H1 (cell line): ENCODE measurements at regions not wholly inside any gene's neighbourhood (a gene's known extent, or its start where the extent isn't known, plus 50 kb on each side); places are given as distances from the start of the nearest gene placed in this dataset.

ENCODE experiments used
- CTCF ChIA-PET: fragments of 300-600 bp; sonication (Branson Sonifier 250); formaldehyde crosslinking; loops from one replicate; lab custom pipeline; 2021; ENCODE audit not compliant: partially characterized antibody; lab: Charles Lee
- POLR2A ChIA-PET: fragments of 300-600 bp; sonication (Branson Sonifier 250); formaldehyde crosslinking; loops from one replicate; lab custom pipeline; 2021; ENCODE audit warnings: inconsistent platforms; ENCODE audit not compliant: partially characterized antibody; lab: Charles Lee
- DNase-seq, 2 experiments: peaks; one replicate each; pipeline versions ENCODE4 v3.0.0 to v3.0.0-alpha.2; 2010 to 2022; ENCODE audit warnings: low spot score in 2 of 2, low read depth in 1 of 2, mixed read lengths in 1 of 2
- FAIRE-seq: peaks from 2 replicates; lab custom pipeline; 2011; peaks lifted over from hg19 to GRCh38; lab: Jason Lieb, UNC
- H2AFZ ChIP-seq: 2 replicates; pipeline ENCODE4 v1.8.1; 2012; ENCODE audit warnings: low read length, inconsistent platforms
- H2AK5ac ChIP-seq: 2 replicates; pipeline ENCODE4 v1.6.1; 2013; ENCODE audit warnings: low read depth, low read length
- H2BK120ac ChIP-seq: replicated peaks from 2 replicates; pipeline ENCODE3; 2013; ENCODE audit warnings: low read depth, low read length, inconsistent platforms
- H2BK12ac ChIP-seq: 2 replicates; pipeline ENCODE4 v1.6.1; 2013; ENCODE audit warnings: low read depth, low read length
- H2BK15ac ChIP-seq: 2 replicates; pipeline ENCODE4 v1.6.1; 2013; ENCODE audit warnings: low read length
- H2BK20ac ChIP-seq: 2 replicates; pipeline ENCODE4 v1.6.1; 2013; ENCODE audit warnings: low read length
- H2BK5ac ChIP-seq: 2 replicates; pipeline ENCODE4 v1.6.1; 2013; ENCODE audit warnings: low read depth, low read length
- H3K14ac ChIP-seq: 2 replicates; pipeline ENCODE4 v1.6.1; 2013; ENCODE audit warnings: inconsistent platforms; ENCODE audit not compliant: insufficient read length
- H3K18ac ChIP-seq: 2 replicates; pipeline ENCODE4 v1.6.1; 2013; ENCODE audit warnings: low read length; ENCODE audit errors: extremely low read depth
- H3K23ac ChIP-seq: 2 replicates; pipeline ENCODE4 v1.6.1; 2013; ENCODE audit warnings: inconsistent platforms; ENCODE audit not compliant: insufficient read length
- H3K23me2 ChIP-seq: 2 replicates; pipeline ENCODE4 v1.6.1; 2013; ENCODE audit warnings: low read depth, low read length
- H3K27ac ChIP-seq: 2 replicates; pipeline ENCODE4 v1.6.1; 2011; ENCODE audit warnings: low read depth, low read length, inconsistent platforms
- H3K27me3 ChIP-seq, 4 experiments: replicated peaks in 1 of 4; 1 replicate in 1 of 4; 2 replicates in 3 of 4; pipeline versions ENCODE4 v1.6.1 to v1.8.1; 2011 to 2013; ENCODE audit warnings: low read length in 3 of 4, mild to moderate bottlenecking in 3 of 4, inconsistent platforms in 2 of 4, mixed read lengths in 2 of 4, moderate library complexity in 1 of 4; ENCODE audit not compliant: control insufficient read depth in 3 of 4, insufficient read depth in 3 of 4; ENCODE audit errors: extremely low read depth in 1 of 4
- H3K36me3 ChIP-seq, 4 experiments: 2 replicates each; pipeline versions ENCODE4 v1.6.1 to v1.8.1; 2011 to 2013; ENCODE audit warnings: mild to moderate bottlenecking in 4 of 4, low read length in 3 of 4, moderate library complexity in 2 of 4, control low read depth in 1 of 4, inconsistent platforms in 1 of 4; ENCODE audit not compliant: insufficient read depth in 4 of 4, control insufficient read depth in 2 of 4
- H3K4ac ChIP-seq: replicated peaks from 2 replicates; pipeline ENCODE3; 2013; ENCODE audit warnings: low read length, low read depth, mixed read lengths, inconsistent platforms; ENCODE audit not compliant: insufficient read length
- H3K4me1 ChIP-seq, 4 experiments: replicated peaks in 1 of 4; 1 replicate in 1 of 4; 2 replicates in 3 of 4; pipeline versions ENCODE4 v1.6.1 to v1.8.1; 2011 to 2013; ENCODE audit warnings: low read length in 3 of 4, inconsistent platforms in 2 of 4, mixed read lengths in 1 of 4; ENCODE audit not compliant: insufficient read depth in 4 of 4, control insufficient read depth in 3 of 4
- H3K4me2 ChIP-seq, 2 experiments: 2 replicates each; pipeline versions ENCODE4 v1.6.1 to v1.8.1; 2011 to 2013; ENCODE audit warnings: low read depth in 2 of 2, low read length in 2 of 2, control low read depth in 1 of 2, inconsistent platforms in 1 of 2, mild to moderate bottlenecking in 1 of 2; ENCODE audit not compliant: insufficient read depth in 1 of 2
- H3K4me3 ChIP-seq, 4 experiments: fragments of 200-600, 300-600 bp in 1 of 4; sonication (generic), shearing (Covaris generic), sonication (Bioruptor Twin) in 1 of 4; 2 replicates each; pipeline versions ENCODE4 v1.5.1 to v1.8.1; 2011 to 2016; ENCODE audit warnings: low read length in 4 of 4, low read depth in 3 of 4, control low read depth in 2 of 4, inconsistent platforms in 2 of 4, mild to moderate bottlenecking in 2 of 4, mixed read lengths in 1 of 4, moderate library complexity in 1 of 4; ENCODE audit not compliant: insufficient read depth in 2 of 4; ENCODE audit errors: extremely low read depth in 1 of 4
- H3K56ac ChIP-seq: replicated peaks from 2 replicates; pipeline ENCODE3; 2013; ENCODE audit warnings: low read depth, mild to moderate bottlenecking, mixed read lengths, low read length, inconsistent platforms; ENCODE audit not compliant: insufficient read length
- H3K79me1 ChIP-seq: 2 replicates; pipeline ENCODE4 v1.6.1; 2013; ENCODE audit warnings: low read depth, low read length, control low read depth
- H3K79me2 ChIP-seq, 2 experiments: 2 replicates each; pipeline versions ENCODE4 v1.6.1 to v1.8.1; 2012 to 2013; ENCODE audit warnings: low read length in 2 of 2, mild to moderate bottlenecking in 2 of 2, inconsistent platforms in 1 of 2; ENCODE audit not compliant: insufficient read depth in 2 of 2, control insufficient read depth in 1 of 2
- H3K9ac ChIP-seq, 4 experiments: replicated peaks in 1 of 4; 1 replicate in 1 of 4; 2 replicates in 3 of 4; pipeline versions ENCODE4 v1.6.1 to v1.8.1; 2011 to 2013; ENCODE audit warnings: low read depth in 3 of 4, low read length in 3 of 4, control low read depth in 2 of 4, mild to moderate bottlenecking in 2 of 4, moderate library complexity in 2 of 4, inconsistent platforms in 1 of 4; ENCODE audit errors: extremely low read depth in 1 of 4
- H3K9me3 ChIP-seq, 2 experiments: 2 replicates each; pipeline versions ENCODE4 v1.6.1 to v1.8.1; 2012 to 2013; ENCODE audit warnings: mild to moderate bottlenecking in 2 of 2, moderate library complexity in 2 of 2, control low read depth in 1 of 2, inconsistent platforms in 1 of 2, low read depth in 1 of 2, low read length in 1 of 2, mixed read lengths in 1 of 2; ENCODE audit not compliant: insufficient read depth in 2 of 2
- H4K20me1 ChIP-seq, 2 experiments: replicated peaks in 1 of 2; 2 replicates each; pipeline versions ENCODE3 to v1.8.1; 2011 to 2013; ENCODE audit warnings: inconsistent platforms in 2 of 2, low read length in 2 of 2, mild to moderate bottlenecking in 1 of 2; ENCODE audit not compliant: insufficient read depth in 2 of 2, control insufficient read depth in 1 of 2
- H4K5ac ChIP-seq: 2 replicates; pipeline ENCODE4 v1.6.1; 2013; ENCODE audit warnings: low read length, low read depth, mixed read lengths, inconsistent platforms; ENCODE audit not compliant: insufficient read length
- H4K8ac ChIP-seq: 2 replicates; pipeline ENCODE4 v1.8.0; 2013; ENCODE audit warnings: mild to moderate bottlenecking, moderate library complexity, low read length, inconsistent platforms; ENCODE audit not compliant: insufficient read depth; ENCODE audit errors: extremely low read depth
- H4K91ac ChIP-seq: replicated peaks from 2 replicates; pipeline ENCODE3; 2013; ENCODE audit warnings: low read length, mixed read lengths, inconsistent platforms; ENCODE audit not compliant: insufficient read length
- CHD2 ChIP-seq: IDR thresholded peaks from 2 replicates; pipeline ENCODE4 v1.6.1; 2012; ENCODE audit warnings: low read length, improper control_type of control experiment
- CTBP2 ChIP-seq: IDR thresholded peaks from 2 replicates; pipeline ENCODE4 v1.7.0; 2011; ENCODE audit warnings: borderline replicate concordance, mild to moderate bottlenecking, moderate library complexity, mixed read lengths, low read length; ENCODE audit not compliant: insufficient read depth, insufficient read length
- MAFK ChIP-seq: IDR thresholded peaks from 2 replicates; pipeline ENCODE4 v1.6.1; 2012; ENCODE audit warnings: low read depth, mild to moderate bottlenecking, improper control_type of control experiment, low read length
- YY1 ChIP-seq: IDR thresholded peaks from 2 replicates; pipeline ENCODE4 v1.6.1; 2011; ENCODE audit warnings: low read depth, mild to moderate bottlenecking, low read length
- WGBS, 2 experiments: shearing (Covaris generic) in 1 of 2; methylation state at CpG; one replicate each; pipeline versions ENCODE4 v1.1.6 to v1.1.7; 2013 to 2015; ENCODE audit warnings: low lambda C conversion rate in 2 of 2, mixed read lengths in 2 of 2, inconsistent platforms in 1 of 2, low coverage in 1 of 2, missing lambda C conversion rate in 1 of 2; ENCODE audit not compliant: insufficient replicate concordance in 2 of 2, insufficient coverage in 1 of 2, insufficient read length in 1 of 2; ENCODE audit errors: extremely low coverage in 1 of 2, missing lambda C conversion rate in 1 of 2; 5-methylcytosine and 5-hydroxymethylcytosine counted together
- TF ChIP-seq, protein P1 (sequence below): IDR thresholded peaks from 2 replicates; pipeline ENCODE4 v1.6.1; 2011; ENCODE audit warnings: low read length, improper control_type of control experiment

DNA sequence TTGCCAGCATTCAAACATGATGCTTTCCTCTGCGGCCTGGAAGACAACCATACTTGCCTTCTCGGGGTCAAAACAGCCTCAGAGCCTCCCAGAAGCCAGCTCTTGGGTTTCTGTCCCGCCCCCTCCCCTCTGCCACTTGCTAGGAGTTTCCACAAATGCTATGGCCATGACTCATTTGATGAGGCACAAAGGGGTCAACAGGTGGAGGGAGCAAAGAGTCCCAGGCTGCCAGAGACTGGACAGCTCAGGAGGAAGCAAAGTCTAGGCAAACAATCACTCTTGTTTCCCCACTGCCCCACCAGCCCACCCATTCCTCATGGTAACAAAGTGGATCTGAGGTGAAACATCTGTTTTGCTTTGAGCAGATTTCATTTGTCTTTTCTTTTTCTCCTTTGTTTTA lies 551.1 kb downstream of the TNS1 start:
- DNase-seq (no peak), FAIRE-seq (no peak)
- H3K4ac ChIP-seq, result no peak overlapping the region
- H2BK20ac ChIP-seq, result no peak overlapping the region
- no peaks in the 10 kb centered on the region for H3K36me3 ChIP-seq
- H2BK120ac ChIP-seq, result no peak overlapping the region
- TF ChIP-seq, protein P1, sequence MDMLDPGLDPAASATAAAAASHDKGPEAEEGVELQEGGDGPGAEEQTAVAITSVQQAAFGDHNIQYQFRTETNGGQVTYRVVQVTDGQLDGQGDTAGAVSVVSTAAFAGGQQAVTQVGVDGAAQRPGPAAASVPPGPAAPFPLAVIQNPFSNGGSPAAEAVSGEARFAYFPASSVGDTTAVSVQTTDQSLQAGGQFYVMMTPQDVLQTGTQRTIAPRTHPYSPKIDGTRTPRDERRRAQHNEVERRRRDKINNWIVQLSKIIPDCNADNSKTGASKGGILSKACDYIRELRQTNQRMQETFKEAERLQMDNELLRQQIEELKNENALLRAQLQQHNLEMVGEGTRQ, result no peak
- no peak for TF ChIP-seq MAFK
- TF ChIP-seq CTBP2, result no peak
- no peak for TF ChIP-seq YY1
- TF ChIP-seq CHD2, result no peak
- no peak overlapping the region for H3K9ac ChIP-seq
- H3K79me1 ChIP-seq, result no peaks in the 10 kb centered on the region
- peaks cover 1 to 2% of the 10 kb centered on the region in 2 experiments for H4K20me1 ChIP-seq
- no peak overlapping the region for H3K4me2 ChIP-seq
- H4K91ac ChIP-seq, result no peak overlapping the region
- no peak overlapping the region for H4K5ac ChIP-seq
- no peaks in the 10 kb centered on the region for H3K79me2 ChIP-seq
- H3K27me3 ChIP-seq, result no peaks in the 10 kb centered on the region
- H4K8ac ChIP-seq, result no peak overlapping the region
- no peak overlapping the region for H3K4me3 ChIP-seq
- H2BK5ac ChIP-seq, result no peak overlapping the region
- H3K23me2 ChIP-seq, result no peaks in the 10 kb centered on the region; the same call in 1 of the 2 replicates
- no peak overlapping the region for H3K23ac ChIP-seq
- no peak overlapping the region for H3K18ac ChIP-seq
- no peaks in the 10 kb centered on the region for H3K9me3 ChIP-seq
- H2AFZ ChIP-seq, result no peak overlapping the region
- H2AK5ac ChIP-seq, result no peak overlapping the region
- ChIA-PET CTCF (interaction anchor here (0.6 to 1.5 kb wide), 4 partner anchors 12 to 309 kb away, joined by 3 to 6 read pairs (median 4); no protein-coding TSS in a partner anchor), POLR2A (no interaction called here)
- no peak overlapping the region for H3K56ac ChIP-seq
- H3K14ac ChIP-seq, result no peak overlapping the region
- no peaks in the 10 kb centered on the region for H3K4me1 ChIP-seq
- H2BK12ac ChIP-seq, result no peak overlapping the region
- H3K27ac ChIP-seq, result no peak overlapping the region
- 73% methylated on average over 3 of the region's 3 CpGs; no CpG with 5 or more reads in 1 of the 2 experiments for WGBS, 2 experiments
- no peak overlapping the region for H2BK15ac ChIP-seq
